ENCODE measurements at regions not wholly inside any gene's neighbourhood (a gene's known extent, or its start where the extent isn't known, plus 50 kb on each side); places are given as distances from the start of the nearest gene placed in this dataset.

GRCh38 chr4:126470862-126471261 lies 1156.1 kb downstream of the FAT4 start:
- TF ChIP-seq CTCF (IDR thresholded peaks at IDR 0.05) = no peak
- TF ChIP-seq ZFX (IDR thresholded peaks at IDR 0.05; ENCODE audit: borderline replicate concordance) = no peak
- no peak overlapping the region for H3K27ac ChIP-seq

- H3K27ac ChIP-seq = no peak overlapping the region
- TF ChIP-seq CTCF (IDR thresholded peaks at IDR 0.05) = no peak
Measured at GRCh38 chr4:126475730-126476129, 1157.0 kb upstream of the INTU start.

- TF ChIP-seq ZFX (IDR thresholded peaks at IDR 0.05; ENCODE audit: borderline replicate concordance) (no peak), CTCF (IDR thresholded peaks at IDR 0.05) (no peak)
- no peak overlapping the region for H3K27ac ChIP-seq
Measured at GRCh38 chr4:126479709-126480108, 1153.0 kb upstream of the INTU start.

GRCh38 chr4:126482311-126482710 lies 1150.4 kb upstream of the INTU start:
- TF ChIP-seq CTCF (IDR thresholded peaks at IDR 0.05) (no peak), ZFX (IDR thresholded peaks at IDR 0.05; ENCODE audit: borderline replicate concordance) (no peak)
- H3K27ac ChIP-seq = no peak overlapping the region

- TF ChIP-seq CTCF (IDR thresholded peaks at IDR 0.05) = no peak
- no peak for TF ChIP-seq ZFX (IDR thresholded peaks at IDR 0.05; ENCODE audit: borderline replicate concordance)
- H3K27ac ChIP-seq = no peak overlapping the region
Measured at GRCh38 chr4:126486377-126486776, 1146.4 kb upstream of the INTU start.

GRCh38 chr4:126489826-126490463 lies 1142.8 kb upstream of the INTU start:
- TF ChIP-seq CTCF (IDR thresholded peaks at IDR 0.05) (no peak), ZFX (IDR thresholded peaks at IDR 0.05; ENCODE audit: borderline replicate concordance) (no peak)

GRCh38 chr4:126495163-126495752 lies 1137.5 kb upstream of the INTU start:
- TF ChIP-seq ZFX (IDR thresholded peaks at IDR 0.05; ENCODE audit: borderline replicate concordance) (no peak), CTCF (IDR thresholded peaks at IDR 0.05) (no peak)
- H3K27ac ChIP-seq = no peak overlapping the region

More at GRCh38 chr4:126489826-126490463, 1142.8 kb upstream of the INTU start:
- H3K27ac ChIP-seq = no peak overlapping the region

All from 22Rv1 (cell line).